Heart left ventricle (tissue), 13 donors: ENCODE measurements at regions not wholly inside any gene's neighbourhood (a gene's known extent, or its start where the extent isn't known, plus 50 kb on each side); places are given as distances from the start of the nearest gene placed in this dataset.

Experiments used
- POLR2A ChIP-seq, 2 donors: fragments of 450-650 bp; IDR thresholded peaks; one replicate each; pipeline ENCODE4 v1.6.1; 2017; ENCODE audit warnings: antibody characterized with exemption in 2 of 2, mild to moderate bottlenecking in 2 of 2, moderate library complexity in 2 of 2
- TF ChIP-seq, protein P1 (sequence below), 12 donors: fragments of 200-600 bp; sonication (generic) in 4 of 12; IDR thresholded peaks; one replicate each; pipeline versions ENCODE4 v1.5.0 to v1.8.0; 2018 to 2022; ENCODE audit warnings: antibody characterized with exemption in 12 of 12, mild to moderate bottlenecking in 5 of 12
- donor health status: ischemic (EF 13 %, LVEDD 7.1; RV severe dilation, severe dysfunction).
- donor health status: DM: no; HTN: yes; CAD: no.
- donor health status: DM: no; HTN: no; CAD: no.
- donor health status: ischemic (EF 25% LVEDD 6.9; RV normal size, moderate dysfunction).
- donor health status: ischemic (EF 25% LVEDD 5.7; RV mildly dilated, moderate dysfunction).
- donor health status: ischemic (EF 35%, LVEDD 5.7; RV mildly dilated, moderate dysfunction).
- donor health status: nonischemic (EF 11% LVEDD 7.7; RV severe dilation, severe dysfunction).
- donor health status: DM: yes; HTN: yes; CAD: no.
- donor health status: PGD.
- donor health status: ischemic (EF 29% LVEDD 5.4; RV normal size, mild dysfunction).
- donor health status: nonischemic (EF 23%, LVEDD 6.1; RV moderate dilation, normal function).

DNA sequence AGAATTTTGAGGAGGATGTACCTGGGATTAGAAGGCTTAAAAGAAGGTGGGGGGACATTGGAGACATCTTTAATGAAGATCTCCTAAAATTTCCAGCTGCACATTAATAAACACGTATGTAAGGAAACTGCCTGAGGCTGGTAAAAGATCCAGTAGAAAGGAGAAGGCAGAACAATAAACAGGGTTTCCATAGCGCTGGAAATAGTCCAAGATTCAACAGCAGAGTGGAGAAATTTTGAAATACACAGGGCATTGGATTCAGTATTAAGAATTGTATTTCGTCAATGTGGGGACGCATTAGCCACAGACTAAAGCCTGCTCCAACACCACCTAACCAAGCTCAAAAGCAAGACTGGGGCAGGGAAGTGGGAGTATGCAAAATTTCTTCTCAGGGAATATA lies 606.9 kb upstream of the NRXN1 start:
- TF ChIP-seq, protein P1, sequence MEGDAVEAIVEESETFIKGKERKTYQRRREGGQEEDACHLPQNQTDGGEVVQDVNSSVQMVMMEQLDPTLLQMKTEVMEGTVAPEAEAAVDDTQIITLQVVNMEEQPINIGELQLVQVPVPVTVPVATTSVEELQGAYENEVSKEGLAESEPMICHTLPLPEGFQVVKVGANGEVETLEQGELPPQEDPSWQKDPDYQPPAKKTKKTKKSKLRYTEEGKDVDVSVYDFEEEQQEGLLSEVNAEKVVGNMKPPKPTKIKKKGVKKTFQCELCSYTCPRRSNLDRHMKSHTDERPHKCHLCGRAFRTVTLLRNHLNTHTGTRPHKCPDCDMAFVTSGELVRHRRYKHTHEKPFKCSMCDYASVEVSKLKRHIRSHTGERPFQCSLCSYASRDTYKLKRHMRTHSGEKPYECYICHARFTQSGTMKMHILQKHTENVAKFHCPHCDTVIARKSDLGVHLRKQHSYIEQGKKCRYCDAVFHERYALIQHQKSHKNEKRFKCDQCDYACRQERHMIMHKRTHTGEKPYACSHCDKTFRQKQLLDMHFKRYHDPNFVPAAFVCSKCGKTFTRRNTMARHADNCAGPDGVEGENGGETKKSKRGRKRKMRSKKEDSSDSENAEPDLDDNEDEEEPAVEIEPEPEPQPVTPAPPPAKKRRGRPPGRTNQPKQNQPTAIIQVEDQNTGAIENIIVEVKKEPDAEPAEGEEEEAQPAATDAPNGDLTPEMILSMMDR (IDR thresholded peaks at IDR 0.05), result no peak
- TF ChIP-seq POLR2A (IDR thresholded peaks at IDR 0.05), result no peak
